ENCODE measurements at regions not wholly inside any gene's neighbourhood (a gene's known extent, or its start where the extent isn't known, plus 50 kb on each side); places are given as distances from the start of the nearest gene placed in this dataset.

- DNase-seq: no peak
Measured at GRCh38 chr14:87113286-87113685, 879.7 kb downstream of the GALC start.

GRCh38 chr14:87111741-87112140 lies 881.2 kb downstream of the GALC start:
- DNase-seq: no peak

- no peak for DNase-seq
Measured at GRCh38 chr14:87111126-87111525, 881.9 kb downstream of the GALC start.

- DNase-seq: no peak
Measured at GRCh38 chr14:87109271-87109670, 883.7 kb downstream of the GALC start.

GRCh38 chr14:87108726-87109125 lies 884.3 kb downstream of the GALC start:
- DNase-seq: peak in 1 of 51 donors; percentile 13

- DNase-seq: no peak
Measured at GRCh38 chr14:87102811-87103378, 890.1 kb downstream of the GALC start.

- no peak for DNase-seq
Measured at GRCh38 chr14:87097015-87097414, 896.0 kb downstream of the GALC start.

- DNase-seq: no peak
Measured at GRCh38 chr14:87094913-87095312, 898.1 kb downstream of the GALC start.

GRCh38 chr14:87088588-87088987 lies 904.4 kb downstream of the GALC start:
- no peak for DNase-seq

- no peak for DNase-seq
Measured at GRCh38 chr14:87087881-87088280, 905.1 kb downstream of the GALC start.

GRCh38 chr14:87084908-87085307 lies 908.1 kb downstream of the GALC start:
- DNase-seq: no peak

- no peak for DNase-seq
Measured at GRCh38 chr14:87082917-87083316, 910.1 kb downstream of the GALC start.

GRCh38 chr14:87081004-87081403 lies 912.0 kb downstream of the GALC start:
- DNase-seq: no peak

GRCh38 chr14:87080146-87080545 lies 912.8 kb downstream of the GALC start:
- no peak for DNase-seq

GRCh38 chr14:87079416-87079815 lies 913.6 kb downstream of the GALC start:
- no peak for DNase-seq

- no peak for DNase-seq
Measured at GRCh38 chr14:87076922-87077321, 916.1 kb downstream of the GALC start.

- DNase-seq: no peak
Measured at GRCh38 chr14:87076146-87076545, 916.8 kb downstream of the GALC start.

- DNase-seq: no peak
Measured at GRCh38 chr14:87073880-87074570, 919.0 kb downstream of the GALC start.

- no peak for DNase-seq
Measured at GRCh38 chr14:87067591-87067990, 925.4 kb downstream of the GALC start.

- no peak for DNase-seq
Measured at GRCh38 chr14:87067061-87067460, 925.9 kb downstream of the GALC start.

- no peak for DNase-seq
Measured at GRCh38 chr14:87066221-87066817, 926.7 kb downstream of the GALC start.

GRCh38 chr14:87065366-87065765 lies 927.6 kb downstream of the GALC start:
- DNase-seq: no peak

- DNase-seq: no peak
Measured at GRCh38 chr14:87063181-87063580, 929.8 kb downstream of the GALC start.
